K562 (cell line): ENCODE measurements at regions not wholly inside any gene's neighbourhood (a gene's known extent, or its start where the extent isn't known, plus 50 kb on each side); places are given as distances from the start of the nearest gene placed in this dataset.

Experiments used
- ATF7 ChIP-seq: fragments of 450-650 bp; IDR thresholded peaks from 2 replicates; pipeline ENCODE4 v1.7.1; 2014; ENCODE audit warnings: mild to moderate bottlenecking, moderate library complexity
- E2F8 ChIP-seq: fragments of 450-650 bp; IDR thresholded peaks from 2 replicates; pipeline ENCODE4 v1.7.1; 2018; ENCODE audit warnings: mild to moderate bottlenecking, low read depth; ENCODE audit not compliant: partially characterized antibody
- FOXP4 ChIP-seq: sonication (generic); formaldehyde crosslinking; IDR thresholded peaks from 2 replicates; pipeline ENCODE4 v1.8.0; 2022; ENCODE audit warnings: mild to moderate bottlenecking, missing genetic modification reagents, borderline replicate concordance
- GMEB1 ChIP-seq: fragments of 250-450 bp; sonication (Bioruptor Pico); IDR thresholded peaks from 2 replicates; pipeline ENCODE4 v1.4.0; 2020; ENCODE audit warnings: mild to moderate bottlenecking
- JUN ChIP-seq, 2 experiments: sonication (generic) in 1 of 2; formaldehyde crosslinking in 1 of 2; IDR thresholded peaks; 2 replicates each; pipeline versions ENCODE4 v1.6.1 to v1.8.0; 2012 to 2022; ENCODE audit warnings: borderline replicate concordance in 2 of 2, mild to moderate bottlenecking in 2 of 2, improper control_type of control experiment in 1 of 2, low read depth in 1 of 2, low read length in 1 of 2, missing genetic modification reagents in 1 of 2
- MEF2A ChIP-seq: IDR thresholded peaks from 2 replicates; pipeline ENCODE4 v1.6.1; 2011; ENCODE audit warnings: low read depth, mild to moderate bottlenecking, low read length, moderate library complexity; ENCODE audit not compliant: control insufficient read depth
- PKNOX1 ChIP-seq: fragments of 450-650 bp; IDR thresholded peaks from 2 replicates; pipeline ENCODE4 v1.6.1; 2016
- POLR2AphosphoS5 ChIP-seq: IDR thresholded peaks from 2 replicates; pipeline ENCODE4 v1.6.1; 2011; ENCODE audit warnings: mild to moderate bottlenecking, low read depth, low read length, moderate library complexity; ENCODE audit not compliant: control insufficient read depth, insufficient read depth
- TEAD4 ChIP-seq, 2 experiments: sonication (generic) in 1 of 2; formaldehyde crosslinking in 1 of 2; IDR thresholded peaks; 2 replicates each; pipeline versions ENCODE4 v1.6.1 to v1.8.0; 2012 to 2022; ENCODE audit warnings: borderline replicate concordance in 1 of 2, inconsistent platforms in 1 of 2, low read length in 1 of 2, mild to moderate bottlenecking in 1 of 2, missing genetic modification reagents in 1 of 2
- ZNF639 ChIP-seq, 2 experiments: fragments of 200-800 bp in 1 of 2; sonication (Bioruptor generic) in 1 of 2; sonication (generic) in 1 of 2; formaldehyde crosslinking in 1 of 2; IDR thresholded peaks in 1 of 2; conservative IDR thresholded peaks in 1 of 2; 2 replicates each; pipeline versions ENCODE4 v1.5.0 to v1.6.1; 2016 to 2020; ENCODE audit warnings: missing compliant biosample characterization in 1 of 2, missing genetic modification characterization in 1 of 2, missing genetic modification reagents in 1 of 2

GRCh38 chr2:150832686-150833085 is 345.2 kb upstream of the RND3 start:
- TF ChIP-seq FOXP4 (no peak), ZNF639 (CRISPR knock-in tag; conservative IDR thresholded peaks at IDR 0.05 in 1 of 2, IDR thresholded peaks at IDR 0.05 in 1 of 2) (no peak), PKNOX1 (no peak), GMEB1 (CRISPR knock-in tag) (no peak), MEF2A (no peak), ATF7 (no peak), E2F8 (no peak), POLR2AphosphoS5 (no peak), JUN (IDR thresholded peaks at IDR 0.05; ENCODE audit: borderline replicate concordance, low read depth, low read length) (no peak), JUN (CRISPR knock-in tag; IDR thresholded peaks at IDR 0.05; ENCODE audit: borderline replicate concordance) (no peak), TEAD4 (IDR thresholded peaks at IDR 0.05; ENCODE audit: low read length) (no peak), TEAD4 (CRISPR knock-in tag; IDR thresholded peaks at IDR 0.05; ENCODE audit: borderline replicate concordance) (no peak)
